ENCODE measurements at regions not wholly inside any gene's neighbourhood (a gene's known extent, or its start where the extent isn't known, plus 50 kb on each side); places are given as distances from the start of the nearest gene placed in this dataset.
A peak's percentile ranks its signal among the peaks of the same experiment; 100 is the strongest.

DNA sequence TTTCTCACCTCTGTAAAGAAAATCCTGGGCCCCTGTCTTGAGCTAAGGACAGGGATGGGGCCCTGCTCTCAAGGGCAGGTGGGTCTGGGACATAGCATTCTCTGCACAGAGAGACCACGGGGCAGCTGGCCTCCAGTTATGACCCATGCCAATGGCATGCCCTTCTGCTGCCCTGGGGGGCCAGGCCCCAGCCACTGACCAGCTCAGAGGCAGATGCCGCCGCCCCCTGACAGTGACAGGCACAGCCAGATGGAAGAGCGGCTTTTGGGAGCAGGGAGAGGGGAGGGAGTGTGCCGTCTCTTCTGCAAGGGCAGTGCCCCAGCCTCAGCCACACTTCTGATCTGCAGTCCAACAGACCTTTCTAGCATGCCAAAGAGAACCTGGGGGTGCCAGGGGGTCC, 114.8 kb upstream of the NAV2 start:
- no peak overlapping the region for H3K4me3 ChIP-seq
- intact Hi-C loops (cut with DNase I) = no loop called here

DNA sequence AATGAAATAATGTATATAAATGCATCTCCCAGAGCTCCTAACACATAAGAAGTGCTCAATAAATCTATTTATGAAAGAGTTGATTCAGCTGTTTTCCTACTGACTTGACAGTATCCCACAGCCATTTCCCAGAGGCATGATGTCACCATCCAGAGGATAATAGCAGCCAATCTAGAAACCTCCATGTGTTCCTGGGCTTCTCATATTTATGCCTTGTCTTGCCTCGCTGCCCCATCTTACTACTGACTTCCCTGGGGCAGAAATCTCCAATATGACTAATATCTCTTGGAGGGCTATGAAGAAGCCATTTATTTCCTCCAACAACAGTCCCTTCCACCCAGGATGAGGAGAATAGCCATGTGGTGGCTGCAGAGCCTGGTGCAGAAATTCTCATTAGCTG, 115.4 kb upstream of the NAV2 start:
- TF ChIP-seq, protein P1, sequence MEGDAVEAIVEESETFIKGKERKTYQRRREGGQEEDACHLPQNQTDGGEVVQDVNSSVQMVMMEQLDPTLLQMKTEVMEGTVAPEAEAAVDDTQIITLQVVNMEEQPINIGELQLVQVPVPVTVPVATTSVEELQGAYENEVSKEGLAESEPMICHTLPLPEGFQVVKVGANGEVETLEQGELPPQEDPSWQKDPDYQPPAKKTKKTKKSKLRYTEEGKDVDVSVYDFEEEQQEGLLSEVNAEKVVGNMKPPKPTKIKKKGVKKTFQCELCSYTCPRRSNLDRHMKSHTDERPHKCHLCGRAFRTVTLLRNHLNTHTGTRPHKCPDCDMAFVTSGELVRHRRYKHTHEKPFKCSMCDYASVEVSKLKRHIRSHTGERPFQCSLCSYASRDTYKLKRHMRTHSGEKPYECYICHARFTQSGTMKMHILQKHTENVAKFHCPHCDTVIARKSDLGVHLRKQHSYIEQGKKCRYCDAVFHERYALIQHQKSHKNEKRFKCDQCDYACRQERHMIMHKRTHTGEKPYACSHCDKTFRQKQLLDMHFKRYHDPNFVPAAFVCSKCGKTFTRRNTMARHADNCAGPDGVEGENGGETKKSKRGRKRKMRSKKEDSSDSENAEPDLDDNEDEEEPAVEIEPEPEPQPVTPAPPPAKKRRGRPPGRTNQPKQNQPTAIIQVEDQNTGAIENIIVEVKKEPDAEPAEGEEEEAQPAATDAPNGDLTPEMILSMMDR (IDR thresholded peaks at IDR 0.05) = no peak
- Histone ChIP-seq H3K27me3 (no peaks in the 10 kb centered on the region), H3K36me3 (no peaks in the 10 kb centered on the region), H3K4me1 (no peaks in the 10 kb centered on the region), H3K4me3 (no peak overlapping the region), H3K27ac (no peak overlapping the region), H3K9me3 (no peaks in the 10 kb centered on the region)
- ATAC-seq (no peak), DNase-seq (no peak)
- intact Hi-C loops (cut with DNase I) = no loop called here

More for the DNA sequence above, 114.8 kb upstream of the NAV2 start:
- no peaks in the 10 kb centered on the region for H3K4me1 ChIP-seq
- H3K9me3 ChIP-seq = no peaks in the 10 kb centered on the region
- H3K27ac ChIP-seq = no peak overlapping the region
- DNase-seq = no peak
- ATAC-seq = peak; percentile 12
- H3K36me3 ChIP-seq = no peaks in the 10 kb centered on the region
- no peaks in the 10 kb centered on the region for H3K27me3 ChIP-seq
- TF ChIP-seq, protein P1 (IDR thresholded peaks at IDR 0.05) = no peak

DNA sequence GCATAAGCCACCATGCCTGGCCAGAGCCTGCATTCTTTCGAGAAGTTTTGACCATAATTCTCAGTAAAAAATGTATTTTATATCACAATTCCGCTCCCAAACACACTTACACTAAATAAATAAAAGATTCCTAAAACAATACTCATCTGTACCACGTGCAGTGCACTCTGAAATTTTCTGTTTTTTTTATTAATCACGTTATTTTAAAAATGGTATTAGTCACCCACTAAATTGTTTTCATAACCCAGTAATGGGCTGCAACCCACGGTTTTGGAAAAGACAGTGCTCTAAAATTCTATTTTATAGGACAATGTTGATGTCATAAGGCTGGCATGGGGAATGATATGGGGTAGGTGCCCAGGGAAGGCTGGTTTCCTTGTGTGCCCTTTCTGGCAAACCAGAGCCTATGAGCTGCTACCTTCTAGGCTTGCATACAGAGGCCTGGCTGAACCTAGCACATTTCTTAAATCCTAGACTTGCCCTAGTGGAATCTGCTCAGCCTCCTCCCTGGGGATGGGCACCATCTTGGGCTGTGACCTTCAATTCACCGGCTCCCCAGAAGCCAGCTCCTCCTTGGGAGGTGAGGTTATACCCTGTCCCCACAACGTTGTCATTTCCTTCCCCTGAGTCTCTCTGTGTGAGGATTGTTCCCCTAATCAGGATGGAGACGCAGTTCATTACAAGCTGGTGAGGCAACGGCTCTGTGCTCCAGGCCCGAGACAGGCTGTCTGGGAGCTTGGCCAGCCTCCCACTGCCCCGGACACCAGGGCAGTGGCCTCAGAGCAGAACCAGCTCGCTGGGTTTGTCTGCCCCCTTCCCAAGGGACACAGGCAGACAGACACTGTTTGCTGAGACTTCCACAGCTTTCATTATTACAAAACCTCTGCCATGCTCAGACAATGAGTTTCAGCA, 116.5 kb upstream of the NAV2 start:
- DNase-seq = no peak
- H3K4me1 ChIP-seq = no peaks in the 10 kb centered on the region
- TF ChIP-seq, protein P1 (IDR thresholded peaks at IDR 0.05) = no peak
- no peaks in the 10 kb centered on the region for H3K36me3 ChIP-seq
- no peaks in the 10 kb centered on the region for H3K9me3 ChIP-seq
- H3K27me3 ChIP-seq = no peaks in the 10 kb centered on the region
- intact Hi-C loops (cut with DNase I) = no loop called here
- H3K4me3 ChIP-seq = no peak overlapping the region
- peak; percentile 60 for ATAC-seq
- H3K27ac ChIP-seq = peak overlapping the region; percentile 32

DNA sequence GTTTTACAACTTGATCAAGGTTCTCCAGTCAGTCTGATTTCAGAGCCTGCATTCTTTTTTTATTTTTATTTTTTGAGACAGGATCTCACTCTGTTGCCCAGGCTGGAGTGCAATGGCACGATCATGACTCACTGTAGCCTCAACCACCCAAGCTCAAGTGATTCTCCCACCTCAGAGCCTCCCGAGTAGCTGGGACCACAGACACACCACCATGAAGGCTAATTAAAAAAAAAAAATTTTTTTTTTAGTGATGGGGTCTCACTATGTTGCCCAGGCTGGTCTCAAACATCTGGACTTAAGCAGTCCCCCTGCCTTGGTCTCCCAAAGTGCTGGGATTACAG, 117.2 kb upstream of the NAV2 start:
- ATAC-seq (no peak), DNase-seq (no peak)
- H3K27ac ChIP-seq = no peak overlapping the region

DNA sequence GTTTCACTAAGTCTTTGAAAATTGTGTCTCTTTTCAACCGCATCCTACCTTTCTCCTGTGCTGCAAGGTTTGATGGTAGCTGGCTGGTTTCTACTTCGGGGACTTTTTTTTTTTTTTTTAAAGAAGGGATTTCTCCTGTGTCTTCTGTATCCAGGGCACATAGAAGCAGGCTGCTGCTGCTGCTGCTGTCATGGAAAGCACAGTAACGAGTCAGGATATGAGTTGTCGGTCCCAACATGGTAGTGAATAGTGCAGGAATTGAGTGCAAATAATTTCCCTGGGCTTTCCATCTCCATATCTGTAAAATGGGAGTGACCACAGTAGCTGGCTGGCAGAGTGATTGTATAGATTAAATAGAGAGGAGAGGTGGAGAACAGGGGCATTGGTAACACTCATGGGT, 118.3 kb upstream of the NAV2 start:
- no peak for DNase-seq
- Histone ChIP-seq H3K36me3 (no peaks in the 10 kb centered on the region), H3K27ac (no peak overlapping the region), H3K4me3 (no peak overlapping the region), H3K27me3 (no peaks in the 10 kb centered on the region), H3K9me3 (no peaks in the 10 kb centered on the region), H3K4me1 (no peaks in the 10 kb centered on the region)
- TF ChIP-seq, protein P1 (IDR thresholded peaks at IDR 0.05) = no peak
- intact Hi-C loops (cut with DNase I) = no loop called here
- no peak for ATAC-seq

More for the DNA sequence above, 117.2 kb upstream of the NAV2 start:
- no peak overlapping the region for H3K4me3 ChIP-seq
- TF ChIP-seq, protein P1 (IDR thresholded peaks at IDR 0.05) = no peak
- no peaks in the 10 kb centered on the region for H3K27me3 ChIP-seq
- no peaks in the 10 kb centered on the region for H3K4me1 ChIP-seq
- intact Hi-C loops (cut with DNase I) = no loop called here
- H3K36me3 ChIP-seq = no peaks in the 10 kb centered on the region
- H3K9me3 ChIP-seq = no peaks in the 10 kb centered on the region

All from upper lobe of right lung (tissue), 1 donor.